ENCODE measurements at regions not wholly inside any gene's neighbourhood (a gene's known extent, or its start where the extent isn't known, plus 50 kb on each side); places are given as distances from the start of the nearest gene placed in this dataset.

- no peak for DNase-seq
- H3K4me1 Mint-ChIP-seq = no peaks in the 10 kb centered on the region
- no peaks in the 10 kb centered on the region for H3K9me3 Mint-ChIP-seq
- no peak overlapping the region for H3K4me3 Mint-ChIP-seq
- H3K36me3 Mint-ChIP-seq (ENCODE audit: low read depth) = no peaks in the 10 kb centered on the region
- H3K27me3 Mint-ChIP-seq = no peaks in the 10 kb centered on the region
- intact Hi-C loops (cut with micrococcal nuclease) = no loop called here
- no peak overlapping the region for H3K27ac Mint-ChIP-seq
Measured at GRCh38 chr4:125836597-125837195, 521.9 kb downstream of the FAT4 start.

- Mint-ChIP-seq H3K27ac (no peak overlapping the region), H3K9me3 (no peaks in the 10 kb centered on the region), H3K27me3 (no peaks in the 10 kb centered on the region), H3K4me3 (no peak overlapping the region), H3K36me3 (ENCODE audit: low read depth) (no peaks in the 10 kb centered on the region), H3K4me1 (no peaks in the 10 kb centered on the region)
- intact Hi-C loops (cut with micrococcal nuclease) = no loop called here
- DNase-seq = no peak
Measured at GRCh38 chr4:125837493-125838201, 522.9 kb downstream of the FAT4 start.

GRCh38 chr4:125838202-125838601 lies 523.4 kb downstream of the FAT4 start:
- Mint-ChIP-seq H3K27ac (no peak overlapping the region), H3K27me3 (no peaks in the 10 kb centered on the region), H3K9me3 (no peaks in the 10 kb centered on the region), H3K36me3 (ENCODE audit: low read depth) (no peaks in the 10 kb centered on the region), H3K4me1 (no peaks in the 10 kb centered on the region), H3K4me3 (no peak overlapping the region)
- DNase-seq = no peak
- intact Hi-C loops (cut with micrococcal nuclease) = no loop called here

- intact Hi-C loops (cut with micrococcal nuclease) = no loop called here
- H3K9me3 Mint-ChIP-seq = no peaks in the 10 kb centered on the region
- H3K36me3 Mint-ChIP-seq (ENCODE audit: low read depth) = no peaks in the 10 kb centered on the region
- no peaks in the 10 kb centered on the region for H3K27me3 Mint-ChIP-seq
- no peak overlapping the region for H3K4me3 Mint-ChIP-seq
- DNase-seq = no peak
- H3K27ac Mint-ChIP-seq = no peak overlapping the region
- H3K4me1 Mint-ChIP-seq = no peaks in the 10 kb centered on the region
Measured at GRCh38 chr4:125838924-125839323, 524.2 kb downstream of the FAT4 start.

GRCh38 chr4:125843947-125844346 lies 529.2 kb downstream of the FAT4 start:
- Mint-ChIP-seq H3K27ac (no peak overlapping the region), H3K27me3 (no peaks in the 10 kb centered on the region), H3K9me3 (no peaks in the 10 kb centered on the region), H3K36me3 (ENCODE audit: low read depth) (no peaks in the 10 kb centered on the region), H3K4me1 (no peaks in the 10 kb centered on the region), H3K4me3 (no peak overlapping the region)
- intact Hi-C loops (cut with micrococcal nuclease) = no loop called here
- DNase-seq = no peak

- intact Hi-C loops (cut with micrococcal nuclease) = no loop called here
- DNase-seq = no peak
- Mint-ChIP-seq H3K4me1 (no peaks in the 10 kb centered on the region), H3K27me3 (no peaks in the 10 kb centered on the region), H3K36me3 (ENCODE audit: low read depth) (no peaks in the 10 kb centered on the region), H3K27ac (no peak overlapping the region), H3K4me3 (no peak overlapping the region), H3K9me3 (no peaks in the 10 kb centered on the region)
Measured at GRCh38 chr4:125847518-125847917, 532.8 kb downstream of the FAT4 start.

- Mint-ChIP-seq H3K9me3 (no peaks in the 10 kb centered on the region), H3K4me3 (no peak overlapping the region), H3K36me3 (ENCODE audit: low read depth) (no peaks in the 10 kb centered on the region), H3K27me3 (no peaks in the 10 kb centered on the region), H3K4me1 (no peaks in the 10 kb centered on the region), H3K27ac (no peak overlapping the region)
- no peak for DNase-seq
- intact Hi-C loops (cut with micrococcal nuclease) = no loop called here
Measured at GRCh38 chr4:125849869-125850268, 535.1 kb downstream of the FAT4 start.

- Mint-ChIP-seq H3K27ac (no peak overlapping the region), H3K9me3 (peaks cover 6% of the 10 kb centered on the region), H3K4me3 (no peak overlapping the region), H3K4me1 (no peaks in the 10 kb centered on the region), H3K36me3 (ENCODE audit: low read depth) (no peaks in the 10 kb centered on the region), H3K27me3 (no peaks in the 10 kb centered on the region)
- DNase-seq = no peak
- intact Hi-C loops (cut with micrococcal nuclease) = no loop called here
Measured at GRCh38 chr4:125891597-125892258, 577.0 kb downstream of the FAT4 start.

- H3K27me3 Mint-ChIP-seq = no peaks in the 10 kb centered on the region
- no peak overlapping the region for H3K27ac Mint-ChIP-seq
- no peak overlapping the region for H3K4me3 Mint-ChIP-seq
- no peaks in the 10 kb centered on the region for H3K36me3 Mint-ChIP-seq (ENCODE audit: low read depth)
- no peak for DNase-seq
- H3K9me3 Mint-ChIP-seq = no peaks in the 10 kb centered on the region
- H3K4me1 Mint-ChIP-seq = no peaks in the 10 kb centered on the region
- intact Hi-C loops (cut with micrococcal nuclease) = no loop called here
Measured at GRCh38 chr4:125904802-125905201, 590.0 kb downstream of the FAT4 start.

- H3K4me1 Mint-ChIP-seq = no peaks in the 10 kb centered on the region
- no peaks in the 10 kb centered on the region for H3K9me3 Mint-ChIP-seq
- no peak overlapping the region for H3K27ac Mint-ChIP-seq
- H3K27me3 Mint-ChIP-seq = no peaks in the 10 kb centered on the region
- H3K36me3 Mint-ChIP-seq (ENCODE audit: low read depth) = no peaks in the 10 kb centered on the region
- no peak overlapping the region for H3K4me3 Mint-ChIP-seq
- intact Hi-C loops (cut with micrococcal nuclease) = no loop called here
- no peak for DNase-seq
Measured at GRCh38 chr4:125911058-125911457, 596.3 kb downstream of the FAT4 start.

GRCh38 chr4:125911481-125911880 lies 596.7 kb downstream of the FAT4 start:
- Mint-ChIP-seq H3K4me3 (no peak overlapping the region), H3K9me3 (no peaks in the 10 kb centered on the region), H3K27me3 (no peaks in the 10 kb centered on the region), H3K36me3 (ENCODE audit: low read depth) (no peaks in the 10 kb centered on the region), H3K27ac (no peak overlapping the region), H3K4me1 (no peaks in the 10 kb centered on the region)
- DNase-seq = no peak
- intact Hi-C loops (cut with micrococcal nuclease) = no loop called here

- intact Hi-C loops (cut with micrococcal nuclease) = no loop called here
- Mint-ChIP-seq H3K27ac (no peak overlapping the region), H3K9me3 (no peaks in the 10 kb centered on the region), H3K4me1 (no peaks in the 10 kb centered on the region), H3K4me3 (no peak overlapping the region), H3K36me3 (ENCODE audit: low read depth) (no peaks in the 10 kb centered on the region), H3K27me3 (no peaks in the 10 kb centered on the region)
- no peak for DNase-seq
Measured at GRCh38 chr4:125917559-125917958, 602.8 kb downstream of the FAT4 start.

GRCh38 chr4:125928652-125929051 lies 613.9 kb downstream of the FAT4 start:
- H3K27me3 Mint-ChIP-seq = no peaks in the 10 kb centered on the region
- H3K9me3 Mint-ChIP-seq = no peaks in the 10 kb centered on the region
- no peak for DNase-seq
- no peaks in the 10 kb centered on the region for H3K36me3 Mint-ChIP-seq (ENCODE audit: low read depth)
- H3K4me3 Mint-ChIP-seq = no peak overlapping the region
- intact Hi-C loops (cut with micrococcal nuclease) = no loop called here
- no peaks in the 10 kb centered on the region for H3K4me1 Mint-ChIP-seq
- no peak overlapping the region for H3K27ac Mint-ChIP-seq

GRCh38 chr4:125938541-125938940 lies 623.8 kb downstream of the FAT4 start:
- Mint-ChIP-seq H3K4me3 (no peak overlapping the region), H3K36me3 (ENCODE audit: low read depth) (no peaks in the 10 kb centered on the region), H3K4me1 (no peaks in the 10 kb centered on the region), H3K27ac (no peak overlapping the region), H3K9me3 (no peaks in the 10 kb centered on the region), H3K27me3 (no peaks in the 10 kb centered on the region)
- intact Hi-C loops (cut with micrococcal nuclease) = no loop called here
- DNase-seq = no peak
